PC-9 (cell line): ENCODE measurements at regions not wholly inside any gene's neighbourhood (a gene's known extent, or its start where the extent isn't known, plus 50 kb on each side); places are given as distances from the start of the nearest gene placed in this dataset.

Experiments used
- EZH2 ChIP-seq: fragments of 200-600 bp; sonication (generic); IDR thresholded peaks from 2 replicates; pipeline ENCODE4 v1.8.0; 2017; ENCODE audit warnings: antibody characterized with exemption, low read depth
- TF ChIP-seq, protein P1 (sequence below): fragments of 200-600 bp; sonication (generic); conservative IDR thresholded peaks from 2 replicates; pipeline ENCODE4 v1.6.1; 2017; ENCODE audit warnings: mixed run types, antibody characterized with exemption, mild to moderate bottlenecking, moderate library complexity

DNA sequence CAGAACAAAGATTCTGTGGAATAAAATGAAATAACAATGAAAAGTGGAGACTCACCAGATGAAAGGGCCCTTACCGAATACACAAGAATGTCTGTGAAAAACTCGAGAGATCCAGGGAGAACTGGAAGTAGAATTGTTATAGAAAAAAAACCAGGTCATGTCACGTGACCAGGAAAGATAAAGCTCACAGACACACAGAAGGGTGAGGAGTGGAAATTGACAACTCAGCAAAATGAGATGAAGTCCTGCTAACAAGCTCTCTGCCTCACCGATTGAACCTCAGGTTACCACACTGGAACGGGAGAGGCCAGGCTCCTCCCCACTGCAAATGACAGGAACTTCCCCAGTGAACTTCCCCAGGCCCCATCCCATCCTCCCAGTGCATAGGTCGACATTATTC lies 1618.0 kb upstream of the PCDH10 start:
- TF ChIP-seq EZH2, result no peak
- TF ChIP-seq, protein P1, sequence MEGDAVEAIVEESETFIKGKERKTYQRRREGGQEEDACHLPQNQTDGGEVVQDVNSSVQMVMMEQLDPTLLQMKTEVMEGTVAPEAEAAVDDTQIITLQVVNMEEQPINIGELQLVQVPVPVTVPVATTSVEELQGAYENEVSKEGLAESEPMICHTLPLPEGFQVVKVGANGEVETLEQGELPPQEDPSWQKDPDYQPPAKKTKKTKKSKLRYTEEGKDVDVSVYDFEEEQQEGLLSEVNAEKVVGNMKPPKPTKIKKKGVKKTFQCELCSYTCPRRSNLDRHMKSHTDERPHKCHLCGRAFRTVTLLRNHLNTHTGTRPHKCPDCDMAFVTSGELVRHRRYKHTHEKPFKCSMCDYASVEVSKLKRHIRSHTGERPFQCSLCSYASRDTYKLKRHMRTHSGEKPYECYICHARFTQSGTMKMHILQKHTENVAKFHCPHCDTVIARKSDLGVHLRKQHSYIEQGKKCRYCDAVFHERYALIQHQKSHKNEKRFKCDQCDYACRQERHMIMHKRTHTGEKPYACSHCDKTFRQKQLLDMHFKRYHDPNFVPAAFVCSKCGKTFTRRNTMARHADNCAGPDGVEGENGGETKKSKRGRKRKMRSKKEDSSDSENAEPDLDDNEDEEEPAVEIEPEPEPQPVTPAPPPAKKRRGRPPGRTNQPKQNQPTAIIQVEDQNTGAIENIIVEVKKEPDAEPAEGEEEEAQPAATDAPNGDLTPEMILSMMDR, result no peak
